ENCODE measurements at regions not wholly inside any gene's neighbourhood (a gene's known extent, or its start where the extent isn't known, plus 50 kb on each side); places are given as distances from the start of the nearest gene placed in this dataset.

- H3K4me3 ChIP-seq (ENCODE audit: low read depth, low read length), result no peak overlapping the region
- no peak for TF ChIP-seq CTCF (IDR thresholded peaks at IDR 0.05; ENCODE audit: insufficient read depth, low read depth, low read length)
- DNase-seq (ENCODE audit: low read depth), result no peak
Measured at GRCh38 chr18:71807586-71807985, 736.6 kb downstream of the CBLN2 start.

- TF ChIP-seq CTCF (IDR thresholded peaks at IDR 0.05; ENCODE audit: insufficient read depth, low read depth, low read length), result no peak
- DNase-seq (ENCODE audit: low read depth), result peak; percentile 10
- no peak overlapping the region for H3K4me3 ChIP-seq (ENCODE audit: low read depth, low read length)
Measured at GRCh38 chr18:71798986-71799673, 745.0 kb downstream of the CBLN2 start.

GRCh38 chr18:71797554-71797953, 746.6 kb downstream of the CBLN2 start:
- no peak for TF ChIP-seq CTCF (IDR thresholded peaks at IDR 0.05; ENCODE audit: insufficient read depth, low read depth, low read length)

GRCh38 chr18:71784777-71785176, 759.4 kb downstream of the CBLN2 start:
- no peak for DNase-seq (ENCODE audit: low read depth)
- H3K4me3 ChIP-seq (ENCODE audit: low read depth, low read length), result no peak overlapping the region
- no peak for TF ChIP-seq CTCF (IDR thresholded peaks at IDR 0.05; ENCODE audit: insufficient read depth, low read depth, low read length)

More at GRCh38 chr18:71797554-71797953, 746.6 kb downstream of the CBLN2 start:
- no peak for DNase-seq (ENCODE audit: low read depth)
- no peak overlapping the region for H3K4me3 ChIP-seq (ENCODE audit: low read depth, low read length)

GRCh38 chr18:71760541-71760940, 783.6 kb downstream of the CBLN2 start:
- no peak for DNase-seq (ENCODE audit: low read depth)
- no peak for TF ChIP-seq CTCF (IDR thresholded peaks at IDR 0.05; ENCODE audit: insufficient read depth, low read depth, low read length)
- H3K4me3 ChIP-seq (ENCODE audit: low read depth, low read length), result no peak overlapping the region

GRCh38 chr18:71754246-71754645, 789.9 kb downstream of the CBLN2 start:
- no peak for DNase-seq (ENCODE audit: low read depth)
- TF ChIP-seq CTCF (IDR thresholded peaks at IDR 0.05; ENCODE audit: insufficient read depth, low read depth, low read length), result no peak
- no peak overlapping the region for H3K4me3 ChIP-seq (ENCODE audit: low read depth, low read length)

GRCh38 chr18:71743634-71744033, 800.5 kb downstream of the CBLN2 start:
- DNase-seq (ENCODE audit: low read depth), result no peak
- no peak overlapping the region for H3K4me3 ChIP-seq (ENCODE audit: low read depth, low read length)
- no peak for TF ChIP-seq CTCF (IDR thresholded peaks at IDR 0.05; ENCODE audit: insufficient read depth, low read depth, low read length)

Measured in fibroblast of villous mesenchyme (primary cell).